ENCODE measurements at regions not wholly inside any gene's neighbourhood (a gene's known extent, or its start where the extent isn't known, plus 50 kb on each side); places are given as distances from the start of the nearest gene placed in this dataset.
"Not testable (repeated sequence)": the region's sequence is repeated elsewhere in the genome, so short reads cannot be mapped to it uniquely, and the experiment has no call there.

GRCh38 chr6:67493682-67494081 lies 1141.4 kb upstream of the ADGRB3 start:
- TF ChIP-seq CTCF (IDR thresholded peaks at IDR 0.05; ENCODE audit: insufficient read depth, missing control alignments) = no peak
- DNase-seq (ENCODE audit: insufficient read length, low spot score) (no peak), FAIRE-seq (no peak)

DNA sequence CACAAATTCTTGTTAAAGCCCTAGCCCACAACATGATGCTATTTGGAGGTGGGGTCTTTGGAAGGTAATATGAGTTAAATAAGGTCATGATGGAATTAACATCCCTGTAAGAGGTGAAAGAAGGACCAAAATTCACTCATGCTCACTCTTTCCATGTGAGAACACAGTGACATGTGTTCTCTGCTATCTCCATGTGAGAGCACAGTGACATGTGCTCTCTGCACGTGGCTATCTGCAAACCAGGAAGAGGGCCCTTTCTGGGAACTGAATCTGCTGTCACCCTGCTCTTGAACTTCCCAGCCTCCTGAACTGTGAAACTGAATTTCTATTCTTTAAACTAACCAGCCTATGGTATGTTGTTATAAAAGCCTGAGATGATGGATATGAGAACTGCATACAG lies 1159.4 kb upstream of the ADGRB3 start:
- FAIRE-seq = no peak
- no peak for DNase-seq (ENCODE audit: insufficient read length, low spot score)
- TF ChIP-seq CTCF (IDR thresholded peaks at IDR 0.05; ENCODE audit: insufficient read depth, missing control alignments) = no peak

DNA sequence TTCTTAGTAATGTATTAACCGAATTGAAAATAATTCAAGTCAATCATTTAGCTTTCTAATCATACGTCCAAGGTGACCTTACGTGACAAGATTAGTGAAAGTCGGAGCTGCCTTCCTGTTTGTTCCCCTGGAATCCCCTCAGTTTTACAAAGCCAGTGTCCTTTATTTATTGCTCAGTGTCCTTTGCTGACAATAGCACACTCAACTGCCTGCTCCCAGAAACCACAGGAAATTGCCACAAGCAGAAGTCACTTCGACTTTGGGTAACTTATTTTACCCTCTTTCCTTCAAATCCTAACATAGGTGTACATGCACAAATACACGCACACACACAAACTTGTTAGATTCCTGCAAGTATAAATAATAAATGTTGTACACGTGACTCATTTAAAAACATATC lies 1167.7 kb upstream of the ADGRB3 start:
- no peak for FAIRE-seq
- no peak for DNase-seq (ENCODE audit: insufficient read length, low spot score)
- TF ChIP-seq CTCF (IDR thresholded peaks at IDR 0.05; ENCODE audit: insufficient read depth, missing control alignments) = no peak

- DNase-seq (ENCODE audit: insufficient read length, low spot score); FAIRE-seq: not testable (repeated sequence)
Measured at GRCh38 chr6:67462725-67463124, 1172.4 kb upstream of the ADGRB3 start.

GRCh38 chr6:67459556-67459955 lies 1175.5 kb upstream of the ADGRB3 start:
- DNase-seq (ENCODE audit: insufficient read length, low spot score) = no peak
- TF ChIP-seq CTCF (IDR thresholded peaks at IDR 0.05; ENCODE audit: insufficient read depth, missing control alignments) = no peak

DNA sequence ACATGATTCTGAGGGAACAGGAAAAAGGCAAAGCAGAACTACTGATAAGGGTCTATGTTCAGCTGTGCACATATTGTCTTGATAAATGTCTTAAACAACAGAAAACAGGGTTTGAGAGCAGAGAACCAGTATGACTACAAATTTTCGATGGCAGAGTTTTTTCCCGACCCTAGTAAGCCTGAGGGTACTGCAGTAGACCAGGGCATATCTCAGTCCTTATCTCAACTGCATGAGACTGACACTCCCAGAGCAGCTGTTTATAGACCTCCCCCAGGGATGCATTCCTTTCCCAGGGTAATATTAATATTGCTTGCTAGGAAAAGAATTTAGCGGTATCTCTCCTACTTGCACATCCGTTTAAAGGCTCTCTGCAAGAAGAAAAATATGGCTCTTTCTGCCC lies 1176.8 kb upstream of the ADGRB3 start:
- no peak for FAIRE-seq
- no peak for DNase-seq (ENCODE audit: insufficient read length, low spot score)
- TF ChIP-seq CTCF (IDR thresholded peaks at IDR 0.05; ENCODE audit: insufficient read depth, missing control alignments) = no peak

More at GRCh38 chr6:67459556-67459955, 1175.5 kb upstream of the ADGRB3 start:
- FAIRE-seq = no peak

DNA sequence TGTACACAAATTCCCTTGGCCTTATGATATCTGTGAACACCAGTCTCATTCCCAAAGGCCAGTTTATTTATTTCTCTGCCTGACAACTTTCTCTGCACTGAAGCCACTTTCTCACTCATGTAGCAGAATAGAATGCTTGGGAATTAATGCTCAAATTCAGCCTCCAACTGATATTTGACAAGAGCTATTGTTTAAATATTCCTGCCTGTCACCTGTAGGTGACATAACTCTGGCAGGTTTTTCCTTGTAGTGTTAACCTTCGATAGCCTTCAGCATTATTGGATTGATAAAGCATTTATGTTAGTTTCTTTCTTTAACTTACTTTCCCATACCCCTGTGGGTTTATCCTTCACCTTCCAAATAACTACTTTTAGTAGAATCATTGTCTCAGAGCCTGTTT lies 1183.2 kb upstream of the ADGRB3 start:
- FAIRE-seq (no peak), DNase-seq (ENCODE audit: insufficient read length, low spot score) (no peak)
- TF ChIP-seq CTCF (IDR thresholded peaks at IDR 0.05; ENCODE audit: insufficient read depth, missing control alignments) = no peak

GRCh38 chr6:67450641-67451040 lies 1184.4 kb upstream of the ADGRB3 start:
- no peak for TF ChIP-seq CTCF (IDR thresholded peaks at IDR 0.05; ENCODE audit: insufficient read depth, missing control alignments)
- DNase-seq (ENCODE audit: insufficient read length, low spot score) (no peak), FAIRE-seq (no peak)
